ENCODE measurements at regions not wholly inside any gene's neighbourhood (a gene's known extent, or its start where the extent isn't known, plus 50 kb on each side); places are given as distances from the start of the nearest gene placed in this dataset.
"Not testable (repeated sequence)": the region's sequence is repeated elsewhere in the genome, so short reads cannot be mapped to it uniquely, and the experiment has no call there.

GRCh38 chr16:79986352-79986751, 385.8 kb upstream of the MAF start:
- Histone ChIP-seq H3K27ac (no peak overlapping the region), H3K4me1 (peaks cover 0 to 6% (median 0%) of the 10 kb centered on the region in 4 donors), H3K4me3 (no peak overlapping the region), H3K36me3 (no peaks in the 10 kb centered on the region), H3K9me3 (no peaks in the 10 kb centered on the region), H3K27me3 (no peaks in the 10 kb centered on the region)
- TF ChIP-seq, protein P1, sequence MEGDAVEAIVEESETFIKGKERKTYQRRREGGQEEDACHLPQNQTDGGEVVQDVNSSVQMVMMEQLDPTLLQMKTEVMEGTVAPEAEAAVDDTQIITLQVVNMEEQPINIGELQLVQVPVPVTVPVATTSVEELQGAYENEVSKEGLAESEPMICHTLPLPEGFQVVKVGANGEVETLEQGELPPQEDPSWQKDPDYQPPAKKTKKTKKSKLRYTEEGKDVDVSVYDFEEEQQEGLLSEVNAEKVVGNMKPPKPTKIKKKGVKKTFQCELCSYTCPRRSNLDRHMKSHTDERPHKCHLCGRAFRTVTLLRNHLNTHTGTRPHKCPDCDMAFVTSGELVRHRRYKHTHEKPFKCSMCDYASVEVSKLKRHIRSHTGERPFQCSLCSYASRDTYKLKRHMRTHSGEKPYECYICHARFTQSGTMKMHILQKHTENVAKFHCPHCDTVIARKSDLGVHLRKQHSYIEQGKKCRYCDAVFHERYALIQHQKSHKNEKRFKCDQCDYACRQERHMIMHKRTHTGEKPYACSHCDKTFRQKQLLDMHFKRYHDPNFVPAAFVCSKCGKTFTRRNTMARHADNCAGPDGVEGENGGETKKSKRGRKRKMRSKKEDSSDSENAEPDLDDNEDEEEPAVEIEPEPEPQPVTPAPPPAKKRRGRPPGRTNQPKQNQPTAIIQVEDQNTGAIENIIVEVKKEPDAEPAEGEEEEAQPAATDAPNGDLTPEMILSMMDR (IDR thresholded peaks at IDR 0.05) = no peak
- TF ChIP-seq POLR2A (IDR thresholded peaks at IDR 0.05) (no peak), EP300 (IDR thresholded peaks at IDR 0.05) (no peak)
- whole genome bisulfite sequencing, 2 donors = 77 to 86% methylated on average over 4 of the region's 4 CpGs
- DNase-seq (ENCODE audit: low spot score in 2 of 2) = no peak

- Histone ChIP-seq H3K36me3 (no peaks in the 10 kb centered on the region), H3K9me3 (no peaks in the 10 kb centered on the region), H3K27ac (no peak overlapping the region), H3K27me3 (no peaks in the 10 kb centered on the region), H3K4me3 (no peak overlapping the region), H3K4me1 (peaks cover 0 to 10% (median 0%) of the 10 kb centered on the region in 4 donors)
- 67 to 75% methylated on average over 3 of the region's 3 CpGs for WGBS, 2 donors
- no peak for TF ChIP-seq POLR2A (IDR thresholded peaks at IDR 0.05)
- TF ChIP-seq, protein P1 (IDR thresholded peaks at IDR 0.05) = no peak
- TF ChIP-seq EP300 (IDR thresholded peaks at IDR 0.05) = no peak
- no peak for DNase-seq (ENCODE audit: low spot score in 2 of 2)
Observed at GRCh38 chr16:79985606-79986005, 385.1 kb upstream of the MAF start.

- not testable (repeated sequence) for H3K9me3 ChIP-seq; H3K27me3 ChIP-seq; H3K27ac ChIP-seq; DNase-seq (ENCODE audit: low spot score in 2 of 2); H3K36me3 ChIP-seq; H3K4me3 ChIP-seq
- peaks cover 0 to 18% (median 3%) of the 10 kb centered on the region in 4 donors for H3K4me1 ChIP-seq
- 95 to 98% methylated on average over 6 of the region's 6 CpGs for WGBS, 2 donors
Observed at GRCh38 chr16:79984149-79984548, 383.6 kb upstream of the MAF start.

- no peaks in the 10 kb centered on the region for H3K36me3 ChIP-seq
- no peaks in the 10 kb centered on the region for H3K27me3 ChIP-seq
- 79 to 90% methylated on average over 2 of the region's 2 CpGs for WGBS, 2 donors
- H3K4me1 ChIP-seq = peaks cover 0 to 18% (median 3%) of the 10 kb centered on the region in 4 donors
- H3K9me3 ChIP-seq = no peaks in the 10 kb centered on the region
- DNase-seq (ENCODE audit: low spot score in 2 of 2) = no peak
- no peak for TF ChIP-seq POLR2A (IDR thresholded peaks at IDR 0.05)
- TF ChIP-seq, protein P1 (IDR thresholded peaks at IDR 0.05) = no peak
- no peak for TF ChIP-seq EP300 (IDR thresholded peaks at IDR 0.05)
- H3K4me3 ChIP-seq = no peak overlapping the region
- H3K27ac ChIP-seq = peak overlapping the region in 2 of 4 donors; percentile 53 to 55
Observed at GRCh38 chr16:79982862-79983261, 382.3 kb upstream of the MAF start.

GRCh38 chr16:79982361-79982760, 381.8 kb upstream of the MAF start:
- WGBS, 2 donors = 69 to 75% methylated on average over 4 of the region's 4 CpGs
- no peak for DNase-seq (ENCODE audit: low spot score in 2 of 2)
- Histone ChIP-seq H3K4me3 (no peak overlapping the region), H3K9me3 (no peaks in the 10 kb centered on the region), H3K27me3 (no peaks in the 10 kb centered on the region), H3K4me1 (peaks cover 0 to 18% (median 3%) of the 10 kb centered on the region in 4 donors), H3K36me3 (no peaks in the 10 kb centered on the region), H3K27ac (peak overlapping the region in 2 of 4 donors; percentile 53 to 55)
- TF ChIP-seq POLR2A (IDR thresholded peaks at IDR 0.05) (no peak), EP300 (IDR thresholded peaks at IDR 0.05) (no peak)
- TF ChIP-seq, protein P1 (IDR thresholded peaks at IDR 0.05) = no peak

- no peak for DNase-seq (ENCODE audit: low spot score in 2 of 2)
- Histone ChIP-seq H3K4me3 (no peak overlapping the region), H3K27me3 (no peaks in the 10 kb centered on the region), H3K4me1 (peaks cover 0 to 18% (median 3%) of the 10 kb centered on the region in 4 donors), H3K9me3 (no peaks in the 10 kb centered on the region), H3K27ac (peak overlapping the region in 1 of 4 donors; percentile 79), H3K36me3 (no peaks in the 10 kb centered on the region)
- TF ChIP-seq POLR2A (IDR thresholded peaks at IDR 0.05) (no peak), EP300 (IDR thresholded peaks at IDR 0.05) (no peak)
- TF ChIP-seq, protein P1 (IDR thresholded peaks at IDR 0.05) = no peak
- 79 to 89% methylated on average over 4 of the region's 4 CpGs for WGBS, 2 donors
Observed at GRCh38 chr16:79981814-79982213, 381.3 kb upstream of the MAF start.
